Stimulated activated CD4-positive, alpha-beta T cell treated with anti-CD3 and anti-CD28 coated beads, Interleukin-2, amount 100 ng/mL, for 48 hours (primary cell): ENCODE measurements at regions not wholly inside any gene's neighbourhood (a gene's known extent, or its start where the extent isn't known, plus 50 kb on each side); places are given as distances from the start of the nearest gene placed in this dataset.

Experiments used
- DNase-seq, 2 donors: peaks; one replicate each; pipeline ENCODE4 v3.0.0-alpha.2; 2020

GRCh38 chr12:93015871-93016751 is 87.0 kb upstream of the EEA1 start:
- DNase-seq = no peak

- no peak for DNase-seq
These were observed 87.8 kb upstream of the EEA1 start for GRCh38 chr12:93016752-93017350.

- no peak for DNase-seq
These were observed 89.5 kb upstream of the EEA1 start for GRCh38 chr12:93018610-93019009.

- no peak for DNase-seq
These were observed 90.3 kb upstream of the EEA1 start for GRCh38 chr12:93019212-93019927.

GRCh38 chr12:93019975-93020630 is 91.0 kb upstream of the EEA1 start:
- no peak for DNase-seq

GRCh38 chr12:93020631-93021597 is 91.8 kb upstream of the EEA1 start:
- no peak for DNase-seq

GRCh38 chr12:93022603-93023340 is 93.7 kb upstream of the EEA1 start:
- DNase-seq = no peak

- no peak for DNase-seq
These were observed 96.3 kb upstream of the EEA1 start for GRCh38 chr12:93025145-93026103.

GRCh38 chr12:93027041-93027440 is 97.9 kb upstream of the EEA1 start:
- no peak for DNase-seq

GRCh38 chr12:93029091-93029490 is 100.0 kb upstream of the EEA1 start:
- DNase-seq = no peak

- no peak for DNase-seq
These were observed 101.9 kb upstream of the EEA1 start for GRCh38 chr12:93031028-93031427.

GRCh38 chr12:93032758-93033157 is 103.7 kb upstream of the EEA1 start:
- no peak for DNase-seq

- DNase-seq = no peak
These were observed 104.9 kb upstream of the EEA1 start for GRCh38 chr12:93033948-93034347.

- DNase-seq = no peak
These were observed 110.0 kb upstream of the EEA1 start for GRCh38 chr12:93039062-93039461.

GRCh38 chr12:93039930-93040329 is 110.8 kb upstream of the EEA1 start:
- DNase-seq = no peak

- DNase-seq = no peak
These were observed 111.3 kb upstream of the EEA1 start for GRCh38 chr12:93040367-93040766.

- DNase-seq = no peak
These were observed 112.3 kb upstream of the EEA1 start for GRCh38 chr12:93041416-93041815.

- no peak for DNase-seq
These were observed 113.2 kb upstream of the EEA1 start for GRCh38 chr12:93042283-93042682.

- DNase-seq = no peak
These were observed 113.6 kb upstream of the EEA1 start for GRCh38 chr12:93042684-93043083.
